ENCODE measurements at regions not wholly inside any gene's neighbourhood (a gene's known extent, or its start where the extent isn't known, plus 50 kb on each side); places are given as distances from the start of the nearest gene placed in this dataset.

GRCh38 chr3:30269751-30270445, 336.5 kb upstream of the TGFBR2 start:
- no peaks in the 10 kb centered on the region for H3K36me3 ChIP-seq (ENCODE audit: control insufficient read depth, insufficient read depth, low read length)
- no peaks in the 10 kb centered on the region for H3K9me3 ChIP-seq (ENCODE audit: control insufficient read depth, insufficient read depth, low read depth, low read length)
- ChIA-PET CTCF (no interaction called here), POLR2A (no interaction called here)
- intact Hi-C loops (cut with micrococcal nuclease; ENCODE audit: unreplicated experiment) (no loop called here), in situ Hi-C loops (cut with HindIII; ENCODE audit: low pct_unique_long_range_greater_than_20kb, low sequenced_read_pairs) (no loop called here)
- no TSS peak for BruUV-seq (replicated peaks)
- H3K27ac ChIP-seq (ENCODE audit: low read length) = no peak overlapping the region
- H3K4me3 ChIP-seq (ENCODE audit: low read depth in 2 of 2, low read length in 2 of 2) = no peak overlapping the region
- no peak for ATAC-seq
- DNase-seq (ENCODE audit: low read depth, low spot score) = no peak
- H3K4me1 ChIP-seq (ENCODE audit: control insufficient read depth, insufficient read depth, low read length) = no peaks in the 10 kb centered on the region
- no peak for TF ChIP-seq SIN3A (IDR thresholded peaks at IDR 0.05; ENCODE audit: borderline replicate concordance, insufficient read depth, low read depth, low read length)
- TF ChIP-seq TCF7L2 (IDR thresholded peaks at IDR 0.05; ENCODE audit: low read depth, low read length) = no peak
- no peak for TF ChIP-seq REST (IDR thresholded peaks at IDR 0.05; ENCODE audit: insufficient read depth in 1 of 2, low read depth in 2 of 2, low read length in 1 of 2)
- no peak for TF ChIP-seq POLR2AphosphoS5 (IDR thresholded peaks at IDR 0.05; ENCODE audit: low read depth, low read length)
- TF ChIP-seq CTCF (IDR thresholded peaks at IDR 0.05) = no peak
- H3K27me3 ChIP-seq (ENCODE audit: control insufficient read depth, insufficient read depth, low read length) = no peaks in the 10 kb centered on the region

DNA sequence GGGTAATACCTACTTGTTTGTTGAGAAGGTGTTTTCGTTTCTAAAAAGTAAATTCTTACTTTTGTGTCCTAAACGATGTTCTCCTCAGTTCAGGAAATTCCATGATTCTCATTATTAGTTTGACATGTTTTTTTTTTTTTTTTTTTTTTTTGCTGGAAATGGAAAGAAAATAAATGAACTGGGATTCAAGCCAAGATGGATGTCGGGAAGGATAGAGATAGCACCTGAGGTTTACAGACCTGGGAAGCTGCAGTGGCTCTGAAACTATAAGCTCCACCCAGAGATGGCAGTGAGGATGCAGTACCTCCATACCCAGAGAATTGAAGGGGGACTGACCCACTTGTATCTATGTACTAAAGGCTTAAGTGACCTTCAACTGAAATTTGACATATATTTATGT, 334.6 kb upstream of the TGFBR2 start:
- no peaks in the 10 kb centered on the region for H3K27me3 ChIP-seq (ENCODE audit: control insufficient read depth, insufficient read depth, low read length)
- no peak for DNase-seq (ENCODE audit: low read depth, low spot score)
- H3K4me3 ChIP-seq (ENCODE audit: low read depth in 2 of 2, low read length in 2 of 2) = no peak overlapping the region
- TF ChIP-seq SIN3A (IDR thresholded peaks at IDR 0.05; ENCODE audit: borderline replicate concordance, insufficient read depth, low read depth, low read length) = no peak
- no peak for TF ChIP-seq POLR2AphosphoS5 (IDR thresholded peaks at IDR 0.05; ENCODE audit: low read depth, low read length)
- no peak for TF ChIP-seq REST (IDR thresholded peaks at IDR 0.05; ENCODE audit: insufficient read depth in 1 of 2, low read depth in 2 of 2, low read length in 1 of 2)
- TF ChIP-seq CTCF (IDR thresholded peaks at IDR 0.05) = no peak
- TF ChIP-seq TCF7L2 (IDR thresholded peaks at IDR 0.05; ENCODE audit: low read depth, low read length) = no peak
- ATAC-seq = no peak
- POLR2A ChIA-PET = no interaction called here
- no peaks in the 10 kb centered on the region for H3K9me3 ChIP-seq (ENCODE audit: control insufficient read depth, insufficient read depth, low read depth, low read length)
- H3K36me3 ChIP-seq (ENCODE audit: control insufficient read depth, insufficient read depth, low read length) = no peaks in the 10 kb centered on the region
- CTCF ChIA-PET = no interaction called here
- in situ Hi-C loops (cut with HindIII; ENCODE audit: low pct_unique_long_range_greater_than_20kb, low sequenced_read_pairs) (no loop called here), intact Hi-C loops (cut with micrococcal nuclease; ENCODE audit: unreplicated experiment) (no loop called here)
- H3K4me1 ChIP-seq (ENCODE audit: control insufficient read depth, insufficient read depth, low read length) = no peaks in the 10 kb centered on the region
- H3K27ac ChIP-seq (ENCODE audit: low read length) = no peak overlapping the region
- BruUV-seq (replicated peaks) = no TSS peak

All from Panc1 (cell line).